NT2/D1 (cell line): ENCODE measurements at regions not wholly inside any gene's neighbourhood (a gene's known extent, or its start where the extent isn't known, plus 50 kb on each side); places are given as distances from the start of the nearest gene placed in this dataset.
"Not testable (repeated sequence)": the region's sequence is repeated elsewhere in the genome, so short reads cannot be mapped to it uniquely, and the experiment has no call there.

Source experiments
- SUZ12 ChIP-seq: IDR thresholded peaks from 2 replicates; pipeline ENCODE4 v1.6.1; 2011; ENCODE audit not compliant: insufficient read length, insufficient read depth; ENCODE audit errors: extremely low read depth
- YY1 ChIP-seq: IDR thresholded peaks from 2 replicates; pipeline ENCODE4 v1.6.1; 2011; ENCODE audit not compliant: insufficient read length, insufficient read depth

DNA sequence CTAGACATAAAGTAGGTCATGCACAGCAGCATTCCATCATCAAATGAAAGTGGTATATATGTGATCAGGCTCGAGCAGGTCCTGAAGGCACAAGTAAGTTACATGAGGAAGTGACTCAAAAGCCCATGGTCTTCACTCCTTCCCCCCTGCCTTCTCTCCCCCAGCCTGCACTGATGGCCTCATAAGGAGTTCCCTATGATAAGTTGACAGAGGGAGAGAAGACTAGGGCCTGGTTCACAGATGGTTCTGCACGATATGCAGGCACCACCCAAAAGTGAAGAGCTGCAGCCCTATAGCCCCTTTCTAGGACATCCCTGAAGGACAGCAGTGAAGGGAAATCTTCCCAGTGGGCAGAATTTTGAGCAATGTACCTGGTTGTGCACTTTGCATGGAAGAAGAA lies 57.5 kb upstream of the CCDC80 start:
- TF ChIP-seq SUZ12, YY1: not testable (repeated sequence)
